Amniotic stem cell (primary cell): ENCODE measurements at regions not wholly inside any gene's neighbourhood (a gene's known extent, or its start where the extent isn't known, plus 50 kb on each side); places are given as distances from the start of the nearest gene placed in this dataset.
"Not testable (repeated sequence)": the region's sequence is repeated elsewhere in the genome, so short reads cannot be mapped to it uniquely, and the experiment has no call there.

Experiments used
- DNase-seq: peaks from one replicate; lab custom pipeline; 2025; lab: John Stamatoyannopoulos, UW

- no peak for DNase-seq
Measured at GRCh38 chr1:222066539-222066938, 324.6 kb upstream of the DUSP10 start.

- no peak for DNase-seq
Measured at GRCh38 chr1:222065234-222065633, 323.3 kb upstream of the DUSP10 start.

- DNase-seq, result no peak
Measured at GRCh38 chr1:222064388-222065211, 322.7 kb upstream of the DUSP10 start.

GRCh38 chr1:222062640-222063039, 320.8 kb upstream of the DUSP10 start:
- DNase-seq, result no peak

GRCh38 chr1:222061711-222062359, 319.9 kb upstream of the DUSP10 start:
- DNase-seq, result no peak

- no peak for DNase-seq
Measured at GRCh38 chr1:222060210-222060916, 318.5 kb upstream of the DUSP10 start.

- no peak for DNase-seq
Measured at GRCh38 chr1:222058249-222058648, 316.4 kb upstream of the DUSP10 start.

- no peak for DNase-seq
Measured at GRCh38 chr1:222057162-222057561, 315.3 kb upstream of the DUSP10 start.

GRCh38 chr1:222054416-222054815, 312.5 kb upstream of the DUSP10 start:
- no peak for DNase-seq

- DNase-seq, result no peak
Measured at GRCh38 chr1:222053790-222054294, 312.0 kb upstream of the DUSP10 start.

- not testable (repeated sequence) for DNase-seq
Measured at GRCh38 chr1:222051311-222051710, 309.4 kb upstream of the DUSP10 start.

GRCh38 chr1:222049661-222050060, 307.8 kb upstream of the DUSP10 start:
- not testable (repeated sequence) for DNase-seq

GRCh38 chr1:222049176-222049575, 307.3 kb upstream of the DUSP10 start:
- no peak for DNase-seq

- peak; percentile 17 for DNase-seq
Measured at GRCh38 chr1:222048094-222048595, 306.3 kb upstream of the DUSP10 start.

GRCh38 chr1:222047366-222047765, 305.5 kb upstream of the DUSP10 start:
- DNase-seq, result no peak

- DNase-seq, result no peak
Measured at GRCh38 chr1:222046684-222047263, 304.9 kb upstream of the DUSP10 start.

GRCh38 chr1:222045786-222046185, 303.9 kb upstream of the DUSP10 start:
- no peak for DNase-seq

GRCh38 chr1:222045236-222045635, 303.3 kb upstream of the DUSP10 start:
- no peak for DNase-seq

- peak; percentile 68 for DNase-seq
Measured at GRCh38 chr1:222043444-222044292, 301.8 kb upstream of the DUSP10 start.

GRCh38 chr1:222042120-222042519, 300.2 kb upstream of the DUSP10 start:
- no peak for DNase-seq

- no peak for DNase-seq
Measured at GRCh38 chr1:222040955-222041354, 299.1 kb upstream of the DUSP10 start.
